Endothelial cell of umbilical vein (primary cell): ENCODE measurements at regions not wholly inside any gene's neighbourhood (a gene's known extent, or its start where the extent isn't known, plus 50 kb on each side); places are given as distances from the start of the nearest gene placed in this dataset.

Experiments
- BruUV-seq: library from RNA; stranded (reverse); fragments of 400-500 nt; replicated peaks from 2 replicates; lab custom pipeline; 2021; lab: Mats Ljungman, UMichigan
- CTCF ChIA-PET: fragments of 300-600, 350-600 bp; sonication (Branson Sonifier 250); formaldehyde crosslinking; loops from one replicate; lab custom pipeline; 2021; ENCODE audit warnings: antibody characterized with exemption, inconsistent platforms; lab: Charles Lee
- POLR2A ChIA-PET: fragments of 300-600, 350-600 bp; sonication (Branson Sonifier 250); formaldehyde crosslinking; loops from one replicate; lab custom pipeline; 2021; ENCODE audit warnings: antibody characterized with exemption, inconsistent platforms; lab: Charles Lee
- DNase-seq: peaks from one replicate; pipeline ENCODE4 v3.0.0-alpha.2; 2011; ENCODE audit warnings: low read depth, low spot score
- FAIRE-seq: peaks from 2 replicates; lab custom pipeline; 2011; peaks lifted over from hg19 to GRCh38; lab: Jason Lieb, UNC
- H2AFZ ChIP-seq: 2 replicates; pipeline ENCODE4 v1.6.0; 2012; ENCODE audit warnings: low read depth, low read length, control low read depth, inconsistent platforms
- H3K27ac ChIP-seq: 2 replicates; pipeline ENCODE4 v1.5.1; 2011; ENCODE audit warnings: low read depth, mild to moderate bottlenecking, control low read depth, low read length, moderate library complexity; ENCODE audit not compliant: insufficient read depth
- H3K27me3 ChIP-seq, 2 experiments: 2 replicates each; pipeline versions ENCODE4 v1.6.0 to v1.6.1; 2011; ENCODE audit warnings: low read length in 2 of 2, mixed read lengths in 1 of 2; ENCODE audit not compliant: control insufficient read depth in 2 of 2, insufficient read depth in 2 of 2
- H3K36me3 ChIP-seq, 2 experiments: 2 replicates in 1 of 2; 3 replicates in 1 of 2; pipeline ENCODE4 v1.5.1; 2011; ENCODE audit warnings: low read length in 2 of 2, mild to moderate bottlenecking in 1 of 2, moderate library complexity in 1 of 2; ENCODE audit not compliant: control insufficient read depth in 2 of 2, insufficient read depth in 2 of 2; ENCODE audit errors: extremely low read depth in 1 of 2
- H3K4me1 ChIP-seq: 3 replicates; pipeline ENCODE4 v1.5.1; 2011; ENCODE audit warnings: mild to moderate bottlenecking, low read length; ENCODE audit not compliant: control insufficient read depth, insufficient read depth; ENCODE audit errors: extremely low read depth
- H3K4me2 ChIP-seq: 2 replicates; pipeline ENCODE4 v1.6.1; 2011; ENCODE audit warnings: low read length, control low read depth, mixed read lengths; ENCODE audit not compliant: insufficient read depth
- H3K4me3 ChIP-seq, 3 experiments: fragments of 200-600 bp in 1 of 3; sonication (generic), shearing (Covaris generic) in 1 of 3; replicated peaks in 1 of 3; 2 replicates each; pipeline ENCODE4 v1.5.1; 2011 to 2016; ENCODE audit warnings: control low read depth in 3 of 3, low read length in 3 of 3, mild to moderate bottlenecking in 2 of 3, inconsistent platforms in 1 of 3, low read depth in 1 of 3, moderate library complexity in 1 of 3; ENCODE audit not compliant: insufficient read depth in 1 of 3
- H3K79me2 ChIP-seq: 2 replicates; pipeline ENCODE4 v1.6.0; 2012; ENCODE audit warnings: low read length, inconsistent platforms; ENCODE audit not compliant: control insufficient read depth, insufficient read depth
- H3K9ac ChIP-seq: replicated peaks from 2 replicates; pipeline ENCODE3; 2011; ENCODE audit warnings: low read length, control low read depth; ENCODE audit not compliant: insufficient read depth; ENCODE audit errors: extremely low read depth
- H3K9me1 ChIP-seq: replicated peaks from 3 replicates; pipeline ENCODE4 v1.6.0; 2011; ENCODE audit warnings: mild to moderate bottlenecking, low read length; ENCODE audit not compliant: control insufficient read depth, insufficient read depth; ENCODE audit errors: extremely low read depth
- H3K9me3 ChIP-seq: replicated peaks from 2 replicates; pipeline ENCODE4 v1.5.1; 2012; ENCODE audit warnings: low read length, inconsistent platforms; ENCODE audit not compliant: control insufficient read depth, insufficient read depth
- H4K20me1 ChIP-seq: replicated peaks from 2 replicates; pipeline ENCODE3; 2011; ENCODE audit warnings: mild to moderate bottlenecking, low read length; ENCODE audit not compliant: control insufficient read depth, insufficient read depth; ENCODE audit errors: extremely low read depth
- EZH2 ChIP-seq: IDR thresholded peaks from 2 replicates; pipeline ENCODE4 v1.6.1; 2012; ENCODE audit warnings: borderline replicate concordance, low read depth, mild to moderate bottlenecking, moderate library complexity, low read length, inconsistent platforms; ENCODE audit not compliant: severe bottlenecking
- FOS ChIP-seq: IDR thresholded peaks from 2 replicates; pipeline ENCODE4 v1.6.1; 2011; ENCODE audit warnings: mild to moderate bottlenecking, low read length, moderate library complexity, borderline replicate concordance; ENCODE audit not compliant: insufficient read depth
- GATA2 ChIP-seq: IDR thresholded peaks from 2 replicates; pipeline ENCODE4 v1.7.0; 2011; ENCODE audit warnings: low read depth, mild to moderate bottlenecking, moderate library complexity, mixed read lengths, low read length; ENCODE audit not compliant: insufficient read length, insufficient read depth
- JUN ChIP-seq: IDR thresholded peaks from 2 replicates; pipeline ENCODE4 v1.6.1; 2011; ENCODE audit warnings: borderline replicate concordance, low read depth; ENCODE audit not compliant: insufficient read length, insufficient read depth
- MYC ChIP-seq: IDR thresholded peaks from one replicate; pipeline ENCODE4 v1.6.1; 2011; ENCODE audit warnings: mild to moderate bottlenecking, low read depth, low read length
- POLR2A ChIP-seq: IDR thresholded peaks from 2 replicates; pipeline ENCODE4 v1.6.1; 2012; ENCODE audit warnings: low read depth, mild to moderate bottlenecking, control low read depth, low read length
- POLR2AphosphoS5 ChIP-seq: IDR thresholded peaks from 2 replicates; pipeline ENCODE4 v1.6.1; 2012; ENCODE audit warnings: low read depth, mild to moderate bottlenecking, control low read depth, low read length, moderate library complexity; ENCODE audit not compliant: insufficient read depth
- dilution Hi-C: fragments of 300-500 bp; cut with MboI; formaldehyde crosslinking; loops from one replicate; pipeline ENCODE4 v1.15.0; 2019; ENCODE audit warnings: low sequenced_read_pairs; ENCODE audit not compliant: extremely low pct_ligation_motif_present
- intact Hi-C: fragments of 100-400 bp; cut with micrococcal nuclease; formaldehyde crosslinking; loops from one replicate; pipeline ENCODE4 v1.10.0; 2022
- TF ChIP-seq, protein P1 (sequence below), 2 donors: IDR thresholded peaks; 1 replicate in 1 of 2; 2 replicates in 1 of 2; pipeline ENCODE4 v1.5.1; 2011; ENCODE audit warnings: low read length in 2 of 2, mild to moderate bottlenecking in 2 of 2, moderate library complexity in 2 of 2, control low read depth in 1 of 2, inconsistent platforms in 1 of 2, low read depth in 1 of 2; ENCODE audit not compliant: insufficient read depth in 1 of 2; ENCODE audit errors: extremely low read depth in 1 of 2
- TF ChIP-seq, protein P2 (sequence below): IDR thresholded peaks from 2 replicates; pipeline ENCODE4 v1.6.1; 2011; ENCODE audit not compliant: insufficient read depth, insufficient read length

DNA sequence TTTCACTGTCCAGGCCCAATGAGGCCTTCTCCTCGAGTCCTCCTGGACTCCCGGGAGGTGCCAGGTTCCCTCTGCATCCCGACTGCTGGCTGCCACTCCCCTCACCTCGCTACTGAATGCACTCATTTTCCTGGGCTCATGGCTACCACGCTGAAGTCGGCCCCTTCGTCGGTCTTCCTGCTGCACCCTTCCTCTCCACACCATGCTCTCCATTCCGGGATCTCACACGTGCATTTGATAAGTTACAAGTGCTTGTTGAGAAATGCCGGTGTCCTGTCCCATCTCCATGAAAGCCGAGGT, 334.7 kb upstream of the MYT1L start:
- no peak for FAIRE-seq
- no peak overlapping the region for H3K27ac ChIP-seq

DNA sequence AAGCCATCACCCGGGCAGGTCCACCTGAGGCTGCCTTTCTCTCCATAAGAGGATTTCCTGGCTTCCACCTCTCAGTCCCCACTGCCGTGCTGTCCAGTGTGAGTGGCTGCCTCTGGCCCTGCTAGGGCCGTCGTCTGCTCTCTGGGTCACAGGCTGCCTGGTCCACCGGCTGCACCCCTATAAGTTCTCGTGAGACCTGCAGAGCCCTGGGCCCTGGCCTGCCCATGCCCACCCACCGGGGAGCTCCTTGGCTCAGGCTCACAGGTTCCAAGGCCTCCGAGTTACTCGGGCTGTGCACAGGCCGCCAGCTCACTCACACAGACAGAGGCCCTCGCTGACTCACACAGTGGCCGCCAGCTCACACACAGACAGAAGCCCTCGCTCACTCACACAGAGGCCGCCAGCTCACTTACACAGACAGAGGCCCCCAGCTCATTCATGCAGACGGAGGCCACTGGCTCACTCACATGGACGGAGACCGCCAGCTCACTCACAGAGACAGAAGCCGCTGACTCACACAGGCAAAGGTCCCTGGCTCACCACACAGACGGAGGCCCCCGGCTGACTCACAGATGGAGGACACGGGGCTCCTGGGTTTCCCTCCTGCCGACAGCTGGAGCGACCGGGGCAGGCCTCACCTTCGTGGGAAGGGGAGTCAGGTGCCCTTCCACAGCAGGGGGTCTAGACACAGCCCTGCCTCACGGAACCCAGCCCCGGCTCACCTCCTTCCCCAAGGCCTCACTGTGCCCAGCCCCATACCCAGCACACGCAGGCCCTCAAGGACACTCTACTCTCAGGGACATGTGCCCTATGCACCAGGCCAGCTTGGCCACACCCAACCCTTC, 334.1 kb upstream of the MYT1L start:
- Histone ChIP-seq H3K9ac (no peak overlapping the region), H3K79me2 (no peaks in the 10 kb centered on the region), H3K27ac (no peak overlapping the region), H3K4me2 (no peak overlapping the region), H2AFZ (no peak overlapping the region), H3K4me3 (no peak overlapping the region), H3K27me3 (no peaks in the 10 kb centered on the region), H4K20me1 (no peaks in the 10 kb centered on the region), H3K4me1 (no peaks in the 10 kb centered on the region), H3K9me3 (peaks cover 2% of the 10 kb centered on the region), H3K36me3 (no peaks in the 10 kb centered on the region), H3K9me1 (no peaks in the 10 kb centered on the region)
- CTCF ChIA-PET = no interaction called here
- DNase-seq = no peak
- no TSS peak for BruUV-seq
- dilution Hi-C loops = no loop called here
- no peak for FAIRE-seq
- TF ChIP-seq FOS (no peak), GATA2 (no peak), MYC (no peak), POLR2A (no peak), EZH2 (no peak), JUN (no peak), POLR2AphosphoS5 (no peak)
- TF ChIP-seq, protein P1, sequence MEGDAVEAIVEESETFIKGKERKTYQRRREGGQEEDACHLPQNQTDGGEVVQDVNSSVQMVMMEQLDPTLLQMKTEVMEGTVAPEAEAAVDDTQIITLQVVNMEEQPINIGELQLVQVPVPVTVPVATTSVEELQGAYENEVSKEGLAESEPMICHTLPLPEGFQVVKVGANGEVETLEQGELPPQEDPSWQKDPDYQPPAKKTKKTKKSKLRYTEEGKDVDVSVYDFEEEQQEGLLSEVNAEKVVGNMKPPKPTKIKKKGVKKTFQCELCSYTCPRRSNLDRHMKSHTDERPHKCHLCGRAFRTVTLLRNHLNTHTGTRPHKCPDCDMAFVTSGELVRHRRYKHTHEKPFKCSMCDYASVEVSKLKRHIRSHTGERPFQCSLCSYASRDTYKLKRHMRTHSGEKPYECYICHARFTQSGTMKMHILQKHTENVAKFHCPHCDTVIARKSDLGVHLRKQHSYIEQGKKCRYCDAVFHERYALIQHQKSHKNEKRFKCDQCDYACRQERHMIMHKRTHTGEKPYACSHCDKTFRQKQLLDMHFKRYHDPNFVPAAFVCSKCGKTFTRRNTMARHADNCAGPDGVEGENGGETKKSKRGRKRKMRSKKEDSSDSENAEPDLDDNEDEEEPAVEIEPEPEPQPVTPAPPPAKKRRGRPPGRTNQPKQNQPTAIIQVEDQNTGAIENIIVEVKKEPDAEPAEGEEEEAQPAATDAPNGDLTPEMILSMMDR (IDR thresholded peaks at IDR 0.05; ENCODE audit: extremely low read depth in 1 of 2, insufficient read depth in 1 of 2, low read depth in 1 of 2, low read length in 2 of 2) = no peak
- TF ChIP-seq, protein P2, sequence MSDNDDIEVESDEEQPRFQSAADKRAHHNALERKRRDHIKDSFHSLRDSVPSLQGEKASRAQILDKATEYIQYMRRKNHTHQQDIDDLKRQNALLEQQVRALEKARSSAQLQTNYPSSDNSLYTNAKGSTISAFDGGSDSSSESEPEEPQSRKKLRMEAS = no peak
- intact Hi-C loops = no loop called here
- POLR2A ChIA-PET = no interaction called here

More for the DNA sequence above, 334.7 kb upstream of the MYT1L start:
- no peaks in the 10 kb centered on the region for H3K27me3 ChIP-seq
- H3K9me1 ChIP-seq = no peaks in the 10 kb centered on the region
- H3K9me3 ChIP-seq = peaks cover 4% of the 10 kb centered on the region
- H3K9ac ChIP-seq = no peak overlapping the region
- H3K4me2 ChIP-seq = no peak overlapping the region
- TF ChIP-seq JUN (no peak), POLR2AphosphoS5 (no peak)
- TF ChIP-seq, protein P1 (IDR thresholded peaks at IDR 0.05; ENCODE audit: extremely low read depth in 1 of 2, insufficient read depth in 1 of 2, low read depth in 1 of 2, low read length in 2 of 2) = no peak
- ChIA-PET POLR2A (no interaction called here), CTCF (no interaction called here)
- no peaks in the 10 kb centered on the region for H3K36me3 ChIP-seq
- BruUV-seq = no TSS peak
- H2AFZ ChIP-seq = no peak overlapping the region
- H3K79me2 ChIP-seq = no peaks in the 10 kb centered on the region
- intact Hi-C loops (no loop called here), dilution Hi-C loops (no loop called here)
- no peaks in the 10 kb centered on the region for H3K4me1 ChIP-seq
- no peak for DNase-seq
- H3K4me3 ChIP-seq = no peak overlapping the region
- no peaks in the 10 kb centered on the region for H4K20me1 ChIP-seq
